H1 (cell line): ENCODE measurements at regions not wholly inside any gene's neighbourhood (a gene's known extent, or its start where the extent isn't known, plus 50 kb on each side); places are given as distances from the start of the nearest gene placed in this dataset.
"Not testable (repeated sequence)": the region's sequence is repeated elsewhere in the genome, so short reads cannot be mapped to it uniquely, and the experiment has no call there.

ENCODE experiments used
- CTCF ChIA-PET: fragments of 300-600 bp; sonication (Branson Sonifier 250); formaldehyde crosslinking; loops from one replicate; lab custom pipeline; 2021; ENCODE audit not compliant: partially characterized antibody; lab: Charles Lee
- POLR2A ChIA-PET: fragments of 300-600 bp; sonication (Branson Sonifier 250); formaldehyde crosslinking; loops from one replicate; lab custom pipeline; 2021; ENCODE audit warnings: inconsistent platforms; ENCODE audit not compliant: partially characterized antibody; lab: Charles Lee
- DNase-seq, 2 experiments: peaks; one replicate each; pipeline versions ENCODE4 v3.0.0 to v3.0.0-alpha.2; 2010 to 2022; ENCODE audit warnings: low spot score in 2 of 2, low read depth in 1 of 2, mixed read lengths in 1 of 2
- FAIRE-seq: peaks from 2 replicates; lab custom pipeline; 2011; peaks lifted over from hg19 to GRCh38; lab: Jason Lieb, UNC
- H2AFZ ChIP-seq: 2 replicates; pipeline ENCODE4 v1.8.1; 2012; ENCODE audit warnings: low read length, inconsistent platforms
- H2AK5ac ChIP-seq: 2 replicates; pipeline ENCODE4 v1.6.1; 2013; ENCODE audit warnings: low read depth, low read length
- H2BK120ac ChIP-seq: replicated peaks from 2 replicates; pipeline ENCODE3; 2013; ENCODE audit warnings: low read depth, low read length, inconsistent platforms
- H2BK12ac ChIP-seq: 2 replicates; pipeline ENCODE4 v1.6.1; 2013; ENCODE audit warnings: low read depth, low read length
- H2BK15ac ChIP-seq: 2 replicates; pipeline ENCODE4 v1.6.1; 2013; ENCODE audit warnings: low read length
- H2BK20ac ChIP-seq: 2 replicates; pipeline ENCODE4 v1.6.1; 2013; ENCODE audit warnings: low read length
- H2BK5ac ChIP-seq: 2 replicates; pipeline ENCODE4 v1.6.1; 2013; ENCODE audit warnings: low read depth, low read length
- H3K14ac ChIP-seq: 2 replicates; pipeline ENCODE4 v1.6.1; 2013; ENCODE audit warnings: inconsistent platforms; ENCODE audit not compliant: insufficient read length
- H3K18ac ChIP-seq: 2 replicates; pipeline ENCODE4 v1.6.1; 2013; ENCODE audit warnings: low read length; ENCODE audit errors: extremely low read depth
- H3K23ac ChIP-seq: 2 replicates; pipeline ENCODE4 v1.6.1; 2013; ENCODE audit warnings: inconsistent platforms; ENCODE audit not compliant: insufficient read length
- H3K23me2 ChIP-seq: 2 replicates; pipeline ENCODE4 v1.6.1; 2013; ENCODE audit warnings: low read depth, low read length
- H3K27ac ChIP-seq: 2 replicates; pipeline ENCODE4 v1.6.1; 2011; ENCODE audit warnings: low read depth, low read length, inconsistent platforms
- H3K27me3 ChIP-seq, 4 experiments: replicated peaks in 1 of 4; 1 replicate in 1 of 4; 2 replicates in 3 of 4; pipeline versions ENCODE4 v1.6.1 to v1.8.1; 2011 to 2013; ENCODE audit warnings: low read length in 3 of 4, mild to moderate bottlenecking in 3 of 4, inconsistent platforms in 2 of 4, mixed read lengths in 2 of 4, moderate library complexity in 1 of 4; ENCODE audit not compliant: control insufficient read depth in 3 of 4, insufficient read depth in 3 of 4; ENCODE audit errors: extremely low read depth in 1 of 4
- H3K36me3 ChIP-seq, 4 experiments: 2 replicates each; pipeline versions ENCODE4 v1.6.1 to v1.8.1; 2011 to 2013; ENCODE audit warnings: mild to moderate bottlenecking in 4 of 4, low read length in 3 of 4, moderate library complexity in 2 of 4, control low read depth in 1 of 4, inconsistent platforms in 1 of 4; ENCODE audit not compliant: insufficient read depth in 4 of 4, control insufficient read depth in 2 of 4
- H3K4ac ChIP-seq: replicated peaks from 2 replicates; pipeline ENCODE3; 2013; ENCODE audit warnings: low read length, low read depth, mixed read lengths, inconsistent platforms; ENCODE audit not compliant: insufficient read length
- H3K4me1 ChIP-seq, 4 experiments: replicated peaks in 1 of 4; 1 replicate in 1 of 4; 2 replicates in 3 of 4; pipeline versions ENCODE4 v1.6.1 to v1.8.1; 2011 to 2013; ENCODE audit warnings: low read length in 3 of 4, inconsistent platforms in 2 of 4, mixed read lengths in 1 of 4; ENCODE audit not compliant: insufficient read depth in 4 of 4, control insufficient read depth in 3 of 4
- H3K4me2 ChIP-seq, 2 experiments: 2 replicates each; pipeline versions ENCODE4 v1.6.1 to v1.8.1; 2011 to 2013; ENCODE audit warnings: low read depth in 2 of 2, low read length in 2 of 2, control low read depth in 1 of 2, inconsistent platforms in 1 of 2, mild to moderate bottlenecking in 1 of 2; ENCODE audit not compliant: insufficient read depth in 1 of 2
- H3K4me3 ChIP-seq, 4 experiments: fragments of 200-600, 300-600 bp in 1 of 4; sonication (generic), shearing (Covaris generic), sonication (Bioruptor Twin) in 1 of 4; 2 replicates each; pipeline versions ENCODE4 v1.5.1 to v1.8.1; 2011 to 2016; ENCODE audit warnings: low read length in 4 of 4, low read depth in 3 of 4, control low read depth in 2 of 4, inconsistent platforms in 2 of 4, mild to moderate bottlenecking in 2 of 4, mixed read lengths in 1 of 4, moderate library complexity in 1 of 4; ENCODE audit not compliant: insufficient read depth in 2 of 4; ENCODE audit errors: extremely low read depth in 1 of 4
- H3K56ac ChIP-seq: replicated peaks from 2 replicates; pipeline ENCODE3; 2013; ENCODE audit warnings: low read depth, mild to moderate bottlenecking, mixed read lengths, low read length, inconsistent platforms; ENCODE audit not compliant: insufficient read length
- H3K79me1 ChIP-seq: 2 replicates; pipeline ENCODE4 v1.6.1; 2013; ENCODE audit warnings: low read depth, low read length, control low read depth
- H3K79me2 ChIP-seq, 2 experiments: 2 replicates each; pipeline versions ENCODE4 v1.6.1 to v1.8.1; 2012 to 2013; ENCODE audit warnings: low read length in 2 of 2, mild to moderate bottlenecking in 2 of 2, inconsistent platforms in 1 of 2; ENCODE audit not compliant: insufficient read depth in 2 of 2, control insufficient read depth in 1 of 2
- H3K9ac ChIP-seq, 4 experiments: replicated peaks in 1 of 4; 1 replicate in 1 of 4; 2 replicates in 3 of 4; pipeline versions ENCODE4 v1.6.1 to v1.8.1; 2011 to 2013; ENCODE audit warnings: low read depth in 3 of 4, low read length in 3 of 4, control low read depth in 2 of 4, mild to moderate bottlenecking in 2 of 4, moderate library complexity in 2 of 4, inconsistent platforms in 1 of 4; ENCODE audit errors: extremely low read depth in 1 of 4
- H3K9me3 ChIP-seq, 2 experiments: 2 replicates each; pipeline versions ENCODE4 v1.6.1 to v1.8.1; 2012 to 2013; ENCODE audit warnings: mild to moderate bottlenecking in 2 of 2, moderate library complexity in 2 of 2, control low read depth in 1 of 2, inconsistent platforms in 1 of 2, low read depth in 1 of 2, low read length in 1 of 2, mixed read lengths in 1 of 2; ENCODE audit not compliant: insufficient read depth in 2 of 2
- H4K20me1 ChIP-seq, 2 experiments: replicated peaks in 1 of 2; 2 replicates each; pipeline versions ENCODE3 to v1.8.1; 2011 to 2013; ENCODE audit warnings: inconsistent platforms in 2 of 2, low read length in 2 of 2, mild to moderate bottlenecking in 1 of 2; ENCODE audit not compliant: insufficient read depth in 2 of 2, control insufficient read depth in 1 of 2
- H4K5ac ChIP-seq: 2 replicates; pipeline ENCODE4 v1.6.1; 2013; ENCODE audit warnings: low read length, low read depth, mixed read lengths, inconsistent platforms; ENCODE audit not compliant: insufficient read length
- H4K8ac ChIP-seq: 2 replicates; pipeline ENCODE4 v1.8.0; 2013; ENCODE audit warnings: mild to moderate bottlenecking, moderate library complexity, low read length, inconsistent platforms; ENCODE audit not compliant: insufficient read depth; ENCODE audit errors: extremely low read depth
- H4K91ac ChIP-seq: replicated peaks from 2 replicates; pipeline ENCODE3; 2013; ENCODE audit warnings: low read length, mixed read lengths, inconsistent platforms; ENCODE audit not compliant: insufficient read length
- ASH2L ChIP-seq: fragments of 200-600, 300-600 bp; sonication (generic); IDR thresholded peaks from one replicate; pipeline ENCODE4 v1.7.1; 2017; ENCODE audit warnings: low read length
- YY1 ChIP-seq: IDR thresholded peaks from 2 replicates; pipeline ENCODE4 v1.6.1; 2011; ENCODE audit warnings: low read depth, mild to moderate bottlenecking, low read length
- WGBS, 2 experiments: shearing (Covaris generic) in 1 of 2; methylation state at CpG; one replicate each; pipeline versions ENCODE4 v1.1.6 to v1.1.7; 2013 to 2015; ENCODE audit warnings: low lambda C conversion rate in 2 of 2, mixed read lengths in 2 of 2, inconsistent platforms in 1 of 2, low coverage in 1 of 2, missing lambda C conversion rate in 1 of 2; ENCODE audit not compliant: insufficient replicate concordance in 2 of 2, insufficient coverage in 1 of 2, insufficient read length in 1 of 2; ENCODE audit errors: extremely low coverage in 1 of 2, missing lambda C conversion rate in 1 of 2; 5-methylcytosine and 5-hydroxymethylcytosine counted together

GRCh38 chr12:3397596-3397995 is 93.4 kb upstream of the PRMT8 start:
- H3K27me3 ChIP-seq, H3K79me2 ChIP-seq, H2BK20ac ChIP-seq, H2BK15ac ChIP-seq, H2BK120ac ChIP-seq, H3K27ac ChIP-seq, H2BK5ac ChIP-seq, H3K4ac ChIP-seq, FAIRE-seq, H4K20me1 ChIP-seq, H2AFZ ChIP-seq, CTCF ChIA-PET, H3K56ac ChIP-seq, H3K36me3 ChIP-seq, H3K18ac ChIP-seq, H3K4me1 ChIP-seq, H4K91ac ChIP-seq, H3K79me1 ChIP-seq, H2AK5ac ChIP-seq, H3K23me2 ChIP-seq, H3K23ac ChIP-seq, H4K5ac ChIP-seq, H3K14ac ChIP-seq: not testable (repeated sequence)
- 29% methylated on average over 16 of the region's 16 CpGs; no CpG with 5 or more reads in 1 of the 2 experiments for WGBS, 2 experiments
- Histone ChIP-seq H3K9me3 (peaks cover 0 to 16% of the 10 kb centered on the region in 2 experiments; a peak in 2 of 4 replicates), H2BK12ac (0 out of 2 replicates have a peak overlapping the region, but pooled peaks have one; percentile 96), H4K8ac (peak overlapping the region; percentile 25; the same call in 1 of the 2 replicates), H3K4me3 (peak overlapping the region in 3 of 4 experiments; percentile 26 to 53 (median 44); a peak in 4 of 8 replicates), H3K9ac (peak overlapping the region in 3 of 4 experiments; percentile 45 to 62 (median 48); a peak in 4 of 7 replicates), H3K4me2 (peak overlapping the region; percentile 62 to 67)
- TF ChIP-seq YY1: 0 out of 2 replicates have a peak, but pooled peaks have one; percentile 17
- TF ChIP-seq ASH2L: peak; percentile 46
- POLR2A ChIA-PET: interaction anchor here (1.4 to 2.2 kb wide), 3 partner anchors 8 to 12 kb away, joined by 5 to 8 read pairs (median 5); no protein-coding TSS in a partner anchor
- DNase-seq: peak in 1 of 2 experiments; percentile 77
